ENCODE measurements at regions not wholly inside any gene's neighbourhood (a gene's known extent, or its start where the extent isn't known, plus 50 kb on each side); places are given as distances from the start of the nearest gene placed in this dataset.
A peak's percentile ranks its signal among the peaks of the same experiment; 100 is the strongest.

DNA sequence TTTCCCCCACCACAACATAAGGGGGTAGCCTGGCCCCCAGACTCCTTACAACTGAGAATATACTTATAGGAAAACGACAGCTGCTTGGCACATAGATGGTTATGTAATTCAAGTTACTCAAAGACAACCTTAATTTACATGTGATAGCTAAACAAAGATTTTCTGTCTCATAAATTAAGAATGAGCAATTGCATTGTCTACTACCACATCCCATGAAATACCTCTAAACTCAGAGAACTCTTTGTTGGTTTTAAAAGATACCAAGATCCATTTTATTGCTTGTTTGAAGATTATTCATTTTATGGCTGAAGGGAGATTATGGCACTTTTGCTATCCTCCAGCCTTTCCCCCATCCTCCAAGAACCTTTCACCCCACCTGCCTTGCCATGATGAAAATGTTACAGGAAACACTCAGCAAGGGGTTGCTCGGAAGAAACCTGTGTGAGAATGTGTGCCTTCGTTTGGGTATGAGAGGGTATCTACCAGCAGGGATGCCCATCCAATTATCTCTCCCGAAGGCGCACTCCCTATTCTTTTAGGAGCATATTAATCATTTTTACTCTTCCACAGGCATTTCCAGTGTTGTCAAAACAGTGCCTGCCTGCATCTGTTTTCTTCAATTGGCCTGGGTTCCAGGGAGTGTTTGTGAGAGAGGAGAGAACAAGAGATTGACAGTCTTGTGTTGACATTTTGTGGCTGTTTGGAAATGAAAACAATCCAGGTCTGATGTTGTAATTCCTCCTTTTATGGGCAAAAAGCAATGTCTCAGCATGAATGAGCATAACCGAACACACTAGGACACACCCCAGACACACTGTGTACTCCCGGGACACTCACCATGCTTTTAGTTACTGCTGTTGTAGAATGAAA is 208.0 kb upstream of the ANKRD55 start (continued):
- TF ChIP-seq, protein P1, sequence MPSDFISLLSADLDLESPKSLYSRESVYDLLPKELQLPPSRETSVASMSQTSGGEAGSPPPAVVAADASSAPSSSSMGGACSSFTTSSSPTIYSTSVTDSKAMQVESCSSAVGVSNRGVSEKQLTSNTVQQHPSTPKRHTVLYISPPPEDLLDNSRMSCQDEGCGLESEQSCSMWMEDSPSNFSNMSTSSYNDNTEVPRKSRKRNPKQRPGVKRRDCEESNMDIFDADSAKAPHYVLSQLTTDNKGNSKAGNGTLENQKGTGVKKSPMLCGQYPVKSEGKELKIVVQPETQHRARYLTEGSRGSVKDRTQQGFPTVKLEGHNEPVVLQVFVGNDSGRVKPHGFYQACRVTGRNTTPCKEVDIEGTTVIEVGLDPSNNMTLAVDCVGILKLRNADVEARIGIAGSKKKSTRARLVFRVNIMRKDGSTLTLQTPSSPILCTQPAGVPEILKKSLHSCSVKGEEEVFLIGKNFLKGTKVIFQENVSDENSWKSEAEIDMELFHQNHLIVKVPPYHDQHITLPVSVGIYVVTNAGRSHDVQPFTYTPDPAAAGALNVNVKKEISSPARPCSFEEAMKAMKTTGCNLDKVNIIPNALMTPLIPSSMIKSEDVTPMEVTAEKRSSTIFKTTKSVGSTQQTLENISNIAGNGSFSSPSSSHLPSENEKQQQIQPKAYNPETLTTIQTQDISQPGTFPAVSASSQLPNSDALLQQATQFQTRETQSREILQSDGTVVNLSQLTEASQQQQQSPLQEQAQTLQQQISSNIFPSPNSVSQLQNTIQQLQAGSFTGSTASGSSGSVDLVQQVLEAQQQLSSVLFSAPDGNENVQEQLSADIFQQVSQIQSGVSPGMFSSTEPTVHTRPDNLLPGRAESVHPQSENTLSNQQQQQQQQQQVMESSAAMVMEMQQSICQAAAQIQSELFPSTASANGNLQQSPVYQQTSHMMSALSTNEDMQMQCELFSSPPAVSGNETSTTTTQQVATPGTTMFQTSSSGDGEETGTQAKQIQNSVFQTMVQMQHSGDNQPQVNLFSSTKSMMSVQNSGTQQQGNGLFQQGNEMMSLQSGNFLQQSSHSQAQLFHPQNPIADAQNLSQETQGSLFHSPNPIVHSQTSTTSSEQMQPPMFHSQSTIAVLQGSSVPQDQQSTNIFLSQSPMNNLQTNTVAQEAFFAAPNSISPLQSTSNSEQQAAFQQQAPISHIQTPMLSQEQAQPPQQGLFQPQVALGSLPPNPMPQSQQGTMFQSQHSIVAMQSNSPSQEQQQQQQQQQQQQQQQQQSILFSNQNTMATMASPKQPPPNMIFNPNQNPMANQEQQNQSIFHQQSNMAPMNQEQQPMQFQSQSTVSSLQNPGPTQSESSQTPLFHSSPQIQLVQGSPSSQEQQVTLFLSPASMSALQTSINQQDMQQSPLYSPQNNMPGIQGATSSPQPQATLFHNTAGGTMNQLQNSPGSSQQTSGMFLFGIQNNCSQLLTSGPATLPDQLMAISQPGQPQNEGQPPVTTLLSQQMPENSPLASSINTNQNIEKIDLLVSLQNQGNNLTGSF (CRISPR knock-in tag; IDR thresholded peaks at IDR 0.05), result no peak
- TF ChIP-seq ZNF543 (CRISPR knock-in tag; IDR thresholded peaks at IDR 0.05), result no peak
- TF ChIP-seq CBX5 (CRISPR knock-in tag; IDR thresholded peaks at IDR 0.05; ENCODE audit: borderline replicate concordance), result no peak; the same call in 1 of the 2 replicates
- TF ChIP-seq, protein P2, sequence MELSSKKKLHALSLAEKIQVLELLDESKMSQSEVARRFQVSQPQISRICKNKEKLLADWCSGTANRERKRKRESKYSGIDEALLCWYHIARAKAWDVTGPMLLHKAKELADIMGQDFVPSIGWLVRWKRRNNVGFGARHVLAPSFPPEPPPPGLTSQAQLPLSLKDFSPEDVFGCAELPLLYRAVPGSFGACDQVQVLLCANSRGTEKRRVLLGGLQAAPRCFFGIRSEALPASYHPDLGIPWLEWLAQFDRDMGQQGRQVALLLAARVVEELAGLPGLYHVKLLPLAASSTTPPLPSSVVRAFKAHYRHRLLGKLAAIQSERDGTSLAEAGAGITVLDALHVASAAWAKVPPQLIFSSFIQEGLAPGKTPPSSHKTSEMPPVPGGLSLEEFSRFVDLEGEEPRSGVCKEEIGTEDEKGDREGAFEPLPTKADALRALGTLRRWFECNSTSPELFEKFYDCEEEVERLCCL (CRISPR knock-in tag; IDR thresholded peaks at IDR 0.05; ENCODE audit: borderline replicate concordance), result no peak
- 0 out of 2 replicates have a peak, but pooled peaks have one; percentile 49 for TF ChIP-seq ZNF724P (CRISPR knock-in tag; IDR thresholded peaks at IDR 0.05; ENCODE audit: borderline replicate concordance)
- no peak for TF ChIP-seq HNRNPH1 (optimal IDR thresholded peaks at IDR 0.05; ENCODE audit: low read depth, low read length)
- no peak for TF ChIP-seq ZBTB7B (CRISPR knock-in tag; IDR thresholded peaks at IDR 0.05)
- TF ChIP-seq, protein P3, sequence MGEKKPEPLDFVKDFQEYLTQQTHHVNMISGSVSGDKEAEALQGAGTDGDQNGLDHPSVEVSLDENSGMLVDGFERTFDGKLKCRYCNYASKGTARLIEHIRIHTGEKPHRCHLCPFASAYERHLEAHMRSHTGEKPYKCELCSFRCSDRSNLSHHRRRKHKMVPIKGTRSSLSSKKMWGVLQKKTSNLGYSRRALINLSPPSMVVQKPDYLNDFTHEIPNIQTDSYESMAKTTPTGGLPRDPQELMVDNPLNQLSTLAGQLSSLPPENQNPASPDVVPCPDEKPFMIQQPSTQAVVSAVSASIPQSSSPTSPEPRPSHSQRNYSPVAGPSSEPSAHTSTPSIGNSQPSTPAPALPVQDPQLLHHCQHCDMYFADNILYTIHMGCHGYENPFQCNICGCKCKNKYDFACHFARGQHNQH (CRISPR knock-in tag; IDR thresholded peaks at IDR 0.05), result peak; percentile 68; the same call in 1 of the 2 replicates
- peak; percentile 67; the same call in 1 of the 2 replicates for TF ChIP-seq HOXA5 (CRISPR knock-in tag; IDR thresholded peaks at IDR 0.05)
- TF ChIP-seq, protein P4, sequence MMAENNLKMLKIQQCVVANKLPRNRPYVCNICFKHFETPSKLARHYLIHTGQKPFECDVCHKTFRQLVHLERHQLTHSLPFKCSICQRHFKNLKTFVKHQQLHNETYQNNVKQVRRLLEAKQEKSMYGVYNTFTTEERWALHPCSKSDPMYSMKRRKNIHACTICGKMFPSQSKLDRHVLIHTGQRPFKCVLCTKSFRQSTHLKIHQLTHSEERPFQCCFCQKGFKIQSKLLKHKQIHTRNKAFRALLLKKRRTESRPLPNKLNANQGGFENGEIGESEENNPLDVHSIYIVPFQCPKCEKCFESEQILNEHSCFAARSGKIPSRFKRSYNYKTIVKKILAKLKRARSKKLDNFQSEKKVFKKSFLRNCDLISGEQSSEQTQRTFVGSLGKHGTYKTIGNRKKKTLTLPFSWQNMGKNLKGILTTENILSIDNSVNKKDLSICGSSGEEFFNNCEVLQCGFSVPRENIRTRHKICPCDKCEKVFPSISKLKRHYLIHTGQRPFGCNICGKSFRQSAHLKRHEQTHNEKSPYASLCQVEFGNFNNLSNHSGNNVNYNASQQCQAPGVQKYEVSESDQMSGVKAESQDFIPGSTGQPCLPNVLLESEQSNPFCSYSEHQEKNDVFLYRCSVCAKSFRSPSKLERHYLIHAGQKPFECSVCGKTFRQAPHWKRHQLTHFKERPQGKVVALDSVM (CRISPR knock-in tag; IDR thresholded peaks at IDR 0.05), result no peak
- no peak for TF ChIP-seq ARID2 (CRISPR knock-in tag; IDR thresholded peaks at IDR 0.05; ENCODE audit: borderline replicate concordance)
- 0 out of 2 replicates have a peak, but pooled peaks have one; percentile 26 for TF ChIP-seq ZNF644 (CRISPR knock-in tag; IDR thresholded peaks at IDR 0.05; ENCODE audit: low read depth)
- TF ChIP-seq KDM5B (CRISPR knock-in tag; IDR thresholded peaks at IDR 0.05; ENCODE audit: borderline replicate concordance), result no peak
- TF ChIP-seq NR2F1 (CRISPR knock-in tag; IDR thresholded peaks at IDR 0.05), result no peak
- no peak for TF ChIP-seq PHB2 (IDR thresholded peaks at IDR 0.05; ENCODE audit: partially characterized antibody)
- TF ChIP-seq ZNF7 (CRISPR knock-in tag; IDR thresholded peaks at IDR 0.05), result no peak
- no peak for TF ChIP-seq POLR2A (IDR thresholded peaks at IDR 0.05; ENCODE audit: insufficient read depth in 1 of 2, low read depth in 2 of 2, low read length in 2 of 2)
- peak; percentile 63; the same call in 1 of the 2 replicates for TF ChIP-seq RCOR2 (CRISPR knock-in tag; IDR thresholded peaks at IDR 0.05)

All from HepG2 (cell line).